ENCODE measurements at regions not wholly inside any gene's neighbourhood (a gene's known extent, or its start where the extent isn't known, plus 50 kb on each side); places are given as distances from the start of the nearest gene placed in this dataset.

DNA sequence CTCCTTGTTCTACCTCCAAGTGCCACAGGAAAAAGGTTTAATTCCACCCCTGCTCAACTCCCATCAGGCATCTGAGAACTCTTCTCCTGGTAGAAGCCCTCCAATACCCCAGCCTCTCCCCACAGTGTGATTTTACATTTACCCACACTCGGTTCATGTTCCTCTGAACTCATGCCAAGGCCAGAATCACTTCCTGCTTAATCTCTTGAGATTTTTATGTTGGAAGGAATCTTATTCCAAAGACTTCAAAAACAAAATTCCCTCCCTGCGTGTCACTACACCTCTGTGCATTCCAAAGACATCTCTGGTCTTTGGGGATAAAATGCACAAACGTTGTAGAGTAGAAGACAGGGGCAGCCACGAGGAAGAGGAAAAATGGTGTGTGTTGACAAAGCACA, 186.8 kb downstream of the ACTL7B start:
- no peaks in the 10 kb centered on the region for H3K27me3 ChIP-seq (ENCODE audit: control insufficient read depth, insufficient read depth, low read length, poor library complexity, severe bottlenecking)
- no peak overlapping the region for H3K4me3 ChIP-seq (ENCODE audit: insufficient read depth, low read depth, low read length)
- WGBS, 2 experiments: 88 to 90% methylated on average over 4 of the region's 4 CpGs
- no peaks in the 10 kb centered on the region for H3K36me3 ChIP-seq (ENCODE audit: control insufficient read depth, insufficient read depth, low read length)
- no peaks in the 10 kb centered on the region for H3K4me1 ChIP-seq (ENCODE audit: control insufficient read depth, insufficient read depth, low read length)
- no peaks in the 10 kb centered on the region for H3K9me3 ChIP-seq (ENCODE audit: control insufficient read depth, low read length)
- H3K27ac ChIP-seq (ENCODE audit: insufficient read depth, low read depth, low read length, poor library complexity, severe bottlenecking): no peak overlapping the region

DNA sequence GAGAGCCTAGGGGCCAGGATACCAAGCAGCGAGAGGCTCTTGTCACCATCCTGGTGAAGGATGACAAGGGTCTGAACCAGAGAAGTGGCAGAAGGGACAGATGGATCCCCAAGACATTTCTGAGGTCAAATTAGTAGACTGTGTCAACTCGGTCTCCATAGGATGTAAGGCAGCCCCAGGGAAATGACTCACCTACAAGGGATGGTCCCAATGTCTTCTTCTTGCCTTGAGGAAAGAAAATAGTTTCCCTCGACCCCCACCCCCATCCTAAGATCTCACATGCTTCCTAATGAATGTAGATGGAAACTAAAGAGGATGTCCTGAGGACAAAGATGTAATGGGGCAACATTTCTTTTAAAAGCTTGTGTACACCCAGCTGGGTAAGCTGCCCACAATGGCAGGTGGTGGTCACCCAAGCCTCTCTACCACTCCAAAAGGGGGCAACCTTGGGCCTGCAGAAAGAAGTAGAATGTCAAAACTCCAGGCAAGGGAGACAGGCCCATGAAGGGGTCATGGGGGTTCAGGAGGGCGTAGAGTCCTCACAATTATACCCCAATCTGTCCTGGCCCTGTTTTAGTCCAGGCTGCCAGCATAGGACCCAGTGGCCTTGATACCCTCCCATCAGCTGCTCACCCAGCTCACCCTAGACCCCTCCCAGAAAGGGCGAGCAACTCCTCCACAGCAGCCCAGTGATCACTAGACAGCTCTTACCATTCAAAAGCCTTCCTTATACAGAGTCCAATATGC, 187.4 kb downstream of the ACTL7B start:
- no peak overlapping the region for H3K4me3 ChIP-seq (ENCODE audit: insufficient read depth, low read depth, low read length)
- no peak overlapping the region for H3K27ac ChIP-seq (ENCODE audit: insufficient read depth, low read depth, low read length, poor library complexity, severe bottlenecking)
- no peaks in the 10 kb centered on the region for H3K9me3 ChIP-seq (ENCODE audit: control insufficient read depth, low read length)
- no peaks in the 10 kb centered on the region for H3K4me1 ChIP-seq (ENCODE audit: control insufficient read depth, insufficient read depth, low read length)
- no peaks in the 10 kb centered on the region for H3K36me3 ChIP-seq (ENCODE audit: control insufficient read depth, insufficient read depth, low read length)
- H3K27me3 ChIP-seq (ENCODE audit: control insufficient read depth, insufficient read depth, low read length, poor library complexity, severe bottlenecking): no peaks in the 10 kb centered on the region
- 83 to 91% methylated on average over 4 to 5 of the region's 5 CpGs for WGBS, 2 experiments

DNA sequence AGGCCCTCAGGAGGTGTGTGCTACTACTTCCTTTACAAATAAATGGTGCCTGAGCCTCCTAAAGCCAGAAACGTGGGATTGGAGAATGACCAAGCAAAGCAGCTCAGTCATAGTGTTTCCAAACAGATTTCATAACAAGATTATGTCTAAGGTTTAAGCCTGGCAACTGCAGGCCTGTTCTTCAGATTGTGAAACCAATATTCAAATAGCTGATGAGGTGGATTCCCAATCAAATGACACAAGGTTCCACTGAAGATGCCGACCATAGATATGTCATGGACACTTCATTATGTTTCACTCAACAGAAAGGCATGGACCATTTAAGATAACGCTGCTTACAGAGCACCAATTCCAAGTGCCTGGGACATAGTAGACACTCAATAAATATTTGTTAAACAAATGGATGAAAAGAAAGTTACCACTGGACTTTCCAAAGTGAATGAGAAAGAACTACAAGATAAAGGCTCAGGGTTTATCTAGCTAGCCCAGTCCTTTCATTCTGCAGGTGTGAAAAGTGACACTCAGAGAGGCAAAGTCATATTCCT, 189.5 kb downstream of the ACTL7B start:
- H3K27ac ChIP-seq (ENCODE audit: insufficient read depth, low read depth, low read length, poor library complexity, severe bottlenecking): no peak overlapping the region
- 91 to 96% methylated on average over 3 of the region's 3 CpGs for WGBS, 2 experiments
- no peaks in the 10 kb centered on the region for H3K9me3 ChIP-seq (ENCODE audit: control insufficient read depth, low read length)

DNA sequence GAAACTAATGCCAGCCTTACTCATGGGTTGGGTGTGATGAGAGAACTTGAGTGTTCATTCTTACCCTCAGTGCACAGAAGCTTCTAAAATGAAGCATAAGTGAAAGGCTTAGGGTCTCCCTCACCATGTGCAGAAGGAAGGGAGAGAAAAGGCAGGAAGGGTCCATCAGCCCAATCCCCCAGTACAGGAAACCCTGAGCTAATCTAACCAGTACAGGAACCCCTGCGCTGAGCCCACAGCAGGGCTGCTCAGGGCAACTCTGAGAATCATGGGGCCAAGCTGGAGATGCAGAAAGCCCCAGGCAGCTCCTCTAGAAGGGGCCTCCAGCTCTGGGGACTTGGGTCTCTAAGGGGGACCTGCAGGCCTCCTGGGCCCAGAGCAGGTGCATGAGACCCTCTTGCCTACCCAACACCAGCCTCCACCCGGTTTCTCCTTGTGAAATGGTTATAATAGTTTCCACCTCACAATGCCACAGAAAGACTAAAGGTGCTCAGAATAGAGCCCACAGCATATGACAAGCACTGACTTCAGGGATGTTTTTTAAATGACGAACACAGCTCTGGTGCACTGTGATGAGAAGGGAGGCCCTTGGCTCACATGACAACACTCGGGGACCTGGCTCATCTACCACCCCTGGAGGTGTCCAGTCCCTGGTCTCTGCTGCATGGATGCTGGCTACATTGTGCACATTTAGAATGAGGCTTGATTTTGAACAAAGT, 190.1 kb downstream of the ACTL7B start:
- Histone ChIP-seq H3K27me3 (ENCODE audit: control insufficient read depth, insufficient read depth, low read length, poor library complexity, severe bottlenecking) (no peaks in the 10 kb centered on the region), H3K27ac (ENCODE audit: insufficient read depth, low read depth, low read length, poor library complexity, severe bottlenecking) (no peak overlapping the region), H3K4me3 (ENCODE audit: insufficient read depth, low read depth, low read length) (no peak overlapping the region), H3K36me3 (ENCODE audit: control insufficient read depth, insufficient read depth, low read length) (no peaks in the 10 kb centered on the region), H3K4me1 (ENCODE audit: control insufficient read depth, insufficient read depth, low read length) (no peaks in the 10 kb centered on the region), H3K9me3 (ENCODE audit: control insufficient read depth, low read length) (no peaks in the 10 kb centered on the region)
- WGBS, 2 experiments: 90 to 92% methylated on average over 4 of the region's 4 CpGs

More for the DNA sequence above, 189.5 kb downstream of the ACTL7B start:
- Histone ChIP-seq H3K27me3 (ENCODE audit: control insufficient read depth, insufficient read depth, low read length, poor library complexity, severe bottlenecking) (no peaks in the 10 kb centered on the region), H3K4me3 (ENCODE audit: insufficient read depth, low read depth, low read length) (no peak overlapping the region), H3K4me1 (ENCODE audit: control insufficient read depth, insufficient read depth, low read length) (no peaks in the 10 kb centered on the region), H3K36me3 (ENCODE audit: control insufficient read depth, insufficient read depth, low read length) (no peaks in the 10 kb centered on the region)

DNA sequence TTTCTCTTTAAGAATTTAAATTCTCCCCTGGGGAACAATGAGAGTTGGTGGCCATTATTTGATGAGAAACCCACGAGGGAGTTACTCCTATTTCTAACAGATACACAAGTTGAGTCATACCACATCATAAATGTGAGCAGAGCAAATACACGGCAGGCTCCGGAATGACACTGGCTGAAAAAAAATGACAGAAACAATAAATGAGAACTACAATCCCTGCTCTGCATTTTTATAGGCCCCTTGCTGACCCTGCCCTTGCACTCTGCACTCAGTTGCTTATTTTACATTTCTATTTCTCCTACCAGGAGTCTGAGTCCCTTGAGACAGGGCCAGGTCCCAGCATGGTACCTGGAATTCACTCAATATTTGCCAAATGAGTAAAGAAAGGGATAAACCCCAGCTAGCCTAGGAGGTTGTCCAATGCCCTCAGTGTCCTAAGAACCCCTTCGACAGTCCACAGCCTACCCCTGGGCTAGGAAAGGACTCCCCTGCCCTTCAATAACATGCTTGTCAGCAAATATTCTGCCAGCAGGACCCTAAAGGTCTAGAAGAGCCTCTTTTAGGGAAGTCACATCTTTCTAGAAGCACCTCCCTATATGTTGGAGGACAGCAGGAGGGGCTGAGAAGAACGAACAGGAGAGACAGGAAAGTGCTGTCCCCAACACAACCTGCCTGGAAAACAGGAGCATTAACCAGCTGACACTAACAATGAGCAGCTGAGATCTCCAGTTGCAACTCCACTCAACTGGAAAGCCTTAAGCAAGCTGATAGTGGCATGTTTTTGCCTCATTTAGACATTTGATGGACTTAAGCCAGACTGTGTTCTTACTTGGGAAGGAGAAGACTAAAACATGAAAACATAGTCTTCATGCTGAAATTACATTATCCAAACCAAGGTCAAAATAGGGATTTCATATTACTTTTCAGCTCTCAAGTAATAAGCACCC, 191.2 kb downstream of the ACTL7B start:
- Histone ChIP-seq H3K4me3 (ENCODE audit: insufficient read depth, low read depth, low read length) (no peak overlapping the region), H3K27ac (ENCODE audit: insufficient read depth, low read depth, low read length, poor library complexity, severe bottlenecking) (no peak overlapping the region), H3K36me3 (ENCODE audit: control insufficient read depth, insufficient read depth, low read length) (no peaks in the 10 kb centered on the region), H3K9me3 (ENCODE audit: control insufficient read depth, low read length) (no peaks in the 10 kb centered on the region), H3K27me3 (ENCODE audit: control insufficient read depth, insufficient read depth, low read length, poor library complexity, severe bottlenecking) (no peaks in the 10 kb centered on the region), H3K4me1 (ENCODE audit: control insufficient read depth, insufficient read depth, low read length) (no peaks in the 10 kb centered on the region)
- 82 to 85% methylated on average over 5 of the region's 5 CpGs for WGBS, 2 experiments

DNA sequence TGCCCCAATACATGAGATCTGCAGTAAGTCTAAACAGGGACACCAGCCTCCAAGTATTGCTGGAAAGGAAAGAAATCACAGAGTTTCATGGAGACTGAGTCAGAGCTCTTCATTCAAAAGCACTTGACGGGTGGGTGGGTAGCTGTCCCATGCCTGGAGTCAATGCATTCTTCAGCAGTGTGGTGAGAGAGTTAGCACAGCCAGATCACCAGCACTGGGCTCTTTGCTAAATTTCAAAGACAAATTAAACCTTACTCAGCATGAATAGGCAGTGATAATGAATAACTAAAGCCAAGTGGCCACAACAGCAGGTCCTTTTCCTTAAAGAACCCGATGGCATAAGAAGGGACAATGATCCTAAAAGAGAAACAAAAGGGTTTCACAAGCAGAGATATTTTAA, 192.4 kb downstream of the ACTL7B start:
- 64 to 72% methylated on average over 2 of the region's 2 CpGs for WGBS, 2 experiments
- H3K27me3 ChIP-seq (ENCODE audit: control insufficient read depth, insufficient read depth, low read length, poor library complexity, severe bottlenecking): no peaks in the 10 kb centered on the region
- no peaks in the 10 kb centered on the region for H3K9me3 ChIP-seq (ENCODE audit: control insufficient read depth, low read length)
- H3K36me3 ChIP-seq (ENCODE audit: control insufficient read depth, insufficient read depth, low read length): no peaks in the 10 kb centered on the region
- H3K4me3 ChIP-seq (ENCODE audit: insufficient read depth, low read depth, low read length): no peak overlapping the region
- no peaks in the 10 kb centered on the region for H3K4me1 ChIP-seq (ENCODE audit: control insufficient read depth, insufficient read depth, low read length)
- no peak overlapping the region for H3K27ac ChIP-seq (ENCODE audit: insufficient read depth, low read depth, low read length, poor library complexity, severe bottlenecking)

DNA sequence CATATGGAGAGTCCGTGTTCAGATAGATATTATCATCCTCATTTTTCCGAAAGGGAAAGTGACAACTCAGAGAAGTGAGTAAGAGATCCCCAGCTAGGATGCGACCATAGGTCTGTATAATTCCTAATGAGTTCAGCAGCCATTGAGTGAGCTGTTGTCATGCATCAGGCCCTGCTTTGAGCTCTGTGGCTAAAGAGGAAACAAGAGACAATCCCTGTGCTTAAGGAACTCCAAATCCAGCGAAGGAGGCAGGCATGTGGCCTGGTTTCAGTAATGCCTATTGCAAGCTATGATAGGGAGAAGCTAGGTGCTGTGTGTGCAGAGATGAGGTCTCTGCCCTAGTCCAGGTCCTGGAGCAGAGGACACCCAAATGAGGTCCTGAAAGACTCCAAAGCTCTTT, 192.8 kb downstream of the ACTL7B start:
- WGBS, 2 experiments: 82 to 83% methylated on average over 4 of the region's 4 CpGs
- H3K27ac ChIP-seq (ENCODE audit: insufficient read depth, low read depth, low read length, poor library complexity, severe bottlenecking): no peak overlapping the region
- H3K36me3 ChIP-seq (ENCODE audit: control insufficient read depth, insufficient read depth, low read length): no peaks in the 10 kb centered on the region
- no peaks in the 10 kb centered on the region for H3K9me3 ChIP-seq (ENCODE audit: control insufficient read depth, low read length)
- no peaks in the 10 kb centered on the region for H3K27me3 ChIP-seq (ENCODE audit: control insufficient read depth, insufficient read depth, low read length, poor library complexity, severe bottlenecking)
- H3K4me1 ChIP-seq (ENCODE audit: control insufficient read depth, insufficient read depth, low read length): no peaks in the 10 kb centered on the region
- no peak overlapping the region for H3K4me3 ChIP-seq (ENCODE audit: insufficient read depth, low read depth, low read length)

DNA sequence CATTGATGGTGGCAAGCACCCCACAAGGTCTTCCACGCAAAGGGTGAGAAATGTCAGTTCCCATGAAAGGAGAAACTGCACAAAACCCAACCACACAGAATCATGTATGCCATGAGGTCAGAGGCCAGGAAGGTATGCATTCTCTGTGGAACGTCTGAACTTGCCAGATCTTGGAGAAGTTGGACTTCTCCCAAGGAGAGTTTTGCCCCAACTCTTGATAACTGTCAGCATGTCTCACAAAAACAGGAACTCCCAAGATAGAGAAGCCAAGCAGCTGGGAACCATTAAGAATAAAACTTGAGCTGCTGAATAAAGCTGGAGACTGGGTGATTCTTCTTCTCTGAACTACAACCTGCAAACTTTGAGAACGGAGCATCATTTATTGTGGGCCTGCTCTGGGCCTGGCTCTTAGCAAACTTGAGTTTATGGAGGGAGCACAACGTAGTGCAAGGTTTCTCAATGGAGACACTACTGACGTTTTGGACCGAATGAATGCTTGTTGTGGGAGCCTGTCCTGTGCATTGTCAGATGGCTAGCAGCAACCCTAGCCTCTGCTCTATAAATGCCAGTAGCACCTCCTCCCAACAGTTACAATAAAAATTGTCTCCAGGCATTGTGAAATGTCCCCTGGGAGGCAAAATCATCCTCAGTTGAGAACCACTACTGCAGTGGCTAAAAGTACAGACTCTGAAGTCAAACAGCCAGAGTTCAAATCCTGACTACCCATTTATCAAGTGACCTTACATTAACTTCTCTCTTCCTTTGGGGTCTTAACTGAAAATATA, 193.5 kb downstream of the ACTL7B start:
- Histone ChIP-seq H3K9me3 (ENCODE audit: control insufficient read depth, low read length) (no peaks in the 10 kb centered on the region), H3K27me3 (ENCODE audit: control insufficient read depth, insufficient read depth, low read length, poor library complexity, severe bottlenecking) (no peaks in the 10 kb centered on the region), H3K4me1 (ENCODE audit: control insufficient read depth, insufficient read depth, low read length) (no peaks in the 10 kb centered on the region), H3K27ac (ENCODE audit: insufficient read depth, low read depth, low read length, poor library complexity, severe bottlenecking) (no peak overlapping the region), H3K36me3 (ENCODE audit: control insufficient read depth, insufficient read depth, low read length) (no peaks in the 10 kb centered on the region), H3K4me3 (ENCODE audit: insufficient read depth, low read depth, low read length) (no peak overlapping the region)
- 91 to 93% methylated on average over 6 of the region's 6 CpGs for WGBS, 2 experiments

DNA sequence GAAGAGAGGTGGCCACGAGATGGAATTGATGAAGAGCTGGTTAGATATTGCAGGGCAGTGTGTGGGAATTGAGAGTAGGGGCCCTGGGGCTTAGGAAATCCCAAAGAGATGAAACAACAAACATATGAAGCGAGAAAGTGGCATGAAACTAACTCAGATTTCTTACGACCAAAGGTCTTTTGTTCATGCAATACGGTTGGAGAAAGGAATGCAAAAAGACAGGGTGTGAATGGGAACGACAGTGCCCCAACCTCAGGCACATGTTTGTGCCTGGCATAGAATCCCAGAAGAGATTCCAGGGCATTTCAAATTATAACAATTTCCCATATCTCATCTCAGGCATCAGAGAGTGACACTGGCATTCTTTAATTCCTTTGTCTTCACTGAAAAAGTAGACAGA, 199.2 kb downstream of the ACTL7B start:
- no peaks in the 10 kb centered on the region for H3K9me3 ChIP-seq (ENCODE audit: control insufficient read depth, low read length)
- no peak overlapping the region for H3K4me3 ChIP-seq (ENCODE audit: insufficient read depth, low read depth, low read length)
- 85 to 92% methylated on average over 5 of the region's 5 CpGs for WGBS, 2 experiments
- H3K4me1 ChIP-seq (ENCODE audit: control insufficient read depth, insufficient read depth, low read length): no peaks in the 10 kb centered on the region
- H3K36me3 ChIP-seq (ENCODE audit: control insufficient read depth, insufficient read depth, low read length): no peaks in the 10 kb centered on the region
- H3K27me3 ChIP-seq (ENCODE audit: control insufficient read depth, insufficient read depth, low read length, poor library complexity, severe bottlenecking): no peaks in the 10 kb centered on the region
- no peak overlapping the region for H3K27ac ChIP-seq (ENCODE audit: insufficient read depth, low read depth, low read length, poor library complexity, severe bottlenecking)
